ENCODE measurements at regions not wholly inside any gene's neighbourhood (a gene's known extent, or its start where the extent isn't known, plus 50 kb on each side); places are given as distances from the start of the nearest gene placed in this dataset.

DNA sequence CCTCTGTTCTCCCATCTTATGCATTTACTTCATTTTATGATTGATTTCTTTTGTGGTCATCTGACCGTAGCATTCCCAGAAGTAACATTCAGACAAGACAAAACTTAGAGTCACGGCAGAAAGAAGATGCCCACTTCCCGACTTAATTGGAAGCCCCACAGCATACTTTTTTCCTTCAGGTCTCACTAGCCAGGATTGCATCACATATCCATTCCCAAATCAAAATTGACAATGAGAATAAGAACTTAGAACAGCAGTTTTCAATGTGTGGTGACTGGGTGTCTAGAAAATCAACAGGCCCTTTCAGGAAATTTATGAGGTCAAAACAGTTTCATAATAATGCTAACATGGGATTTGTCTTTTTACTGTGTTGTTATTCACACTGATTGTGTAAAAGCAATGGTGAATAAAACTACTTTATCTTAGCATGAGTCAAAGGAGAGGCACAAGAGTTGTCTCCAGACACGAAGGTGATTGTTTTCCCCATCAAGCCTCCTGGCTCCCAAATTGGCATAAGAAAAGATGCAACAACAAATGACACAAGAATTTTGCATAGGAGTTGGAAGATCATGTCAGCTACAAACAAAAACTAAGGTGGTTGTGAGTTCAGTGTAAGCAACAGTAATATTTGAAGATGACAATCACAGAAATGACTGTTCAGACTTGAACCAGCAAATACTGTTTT lies 493.9 kb downstream of the HTR7 start:
- TF ChIP-seq MYNN (CRISPR knock-in tag; IDR thresholded peaks at IDR 0.05; ENCODE audit: low read depth) = no peak
- TF ChIP-seq, protein P1, sequence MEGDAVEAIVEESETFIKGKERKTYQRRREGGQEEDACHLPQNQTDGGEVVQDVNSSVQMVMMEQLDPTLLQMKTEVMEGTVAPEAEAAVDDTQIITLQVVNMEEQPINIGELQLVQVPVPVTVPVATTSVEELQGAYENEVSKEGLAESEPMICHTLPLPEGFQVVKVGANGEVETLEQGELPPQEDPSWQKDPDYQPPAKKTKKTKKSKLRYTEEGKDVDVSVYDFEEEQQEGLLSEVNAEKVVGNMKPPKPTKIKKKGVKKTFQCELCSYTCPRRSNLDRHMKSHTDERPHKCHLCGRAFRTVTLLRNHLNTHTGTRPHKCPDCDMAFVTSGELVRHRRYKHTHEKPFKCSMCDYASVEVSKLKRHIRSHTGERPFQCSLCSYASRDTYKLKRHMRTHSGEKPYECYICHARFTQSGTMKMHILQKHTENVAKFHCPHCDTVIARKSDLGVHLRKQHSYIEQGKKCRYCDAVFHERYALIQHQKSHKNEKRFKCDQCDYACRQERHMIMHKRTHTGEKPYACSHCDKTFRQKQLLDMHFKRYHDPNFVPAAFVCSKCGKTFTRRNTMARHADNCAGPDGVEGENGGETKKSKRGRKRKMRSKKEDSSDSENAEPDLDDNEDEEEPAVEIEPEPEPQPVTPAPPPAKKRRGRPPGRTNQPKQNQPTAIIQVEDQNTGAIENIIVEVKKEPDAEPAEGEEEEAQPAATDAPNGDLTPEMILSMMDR (CRISPR knock-in tag; IDR thresholded peaks at IDR 0.05) = no peak
- TF ChIP-seq, protein P2, sequence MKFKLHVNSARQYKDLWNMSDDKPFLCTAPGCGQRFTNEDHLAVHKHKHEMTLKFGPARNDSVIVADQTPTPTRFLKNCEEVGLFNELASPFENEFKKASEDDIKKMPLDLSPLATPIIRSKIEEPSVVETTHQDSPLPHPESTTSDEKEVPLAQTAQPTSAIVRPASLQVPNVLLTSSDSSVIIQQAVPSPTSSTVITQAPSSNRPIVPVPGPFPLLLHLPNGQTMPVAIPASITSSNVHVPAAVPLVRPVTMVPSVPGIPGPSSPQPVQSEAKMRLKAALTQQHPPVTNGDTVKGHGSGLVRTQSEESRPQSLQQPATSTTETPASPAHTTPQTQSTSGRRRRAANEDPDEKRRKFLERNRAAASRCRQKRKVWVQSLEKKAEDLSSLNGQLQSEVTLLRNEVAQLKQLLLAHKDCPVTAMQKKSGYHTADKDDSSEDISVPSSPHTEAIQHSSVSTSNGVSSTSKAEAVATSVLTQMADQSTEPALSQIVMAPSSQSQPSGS (CRISPR knock-in tag; IDR thresholded peaks at IDR 0.05) = no peak
- TF ChIP-seq ZNF891 (CRISPR knock-in tag; IDR thresholded peaks at IDR 0.05) = no peak
- no peak for TF ChIP-seq ZNF563 (CRISPR knock-in tag; IDR thresholded peaks at IDR 0.05)
- TF ChIP-seq HNF4A (CRISPR knock-in tag; IDR thresholded peaks at IDR 0.05) = no peak
- TF ChIP-seq, protein P3, sequence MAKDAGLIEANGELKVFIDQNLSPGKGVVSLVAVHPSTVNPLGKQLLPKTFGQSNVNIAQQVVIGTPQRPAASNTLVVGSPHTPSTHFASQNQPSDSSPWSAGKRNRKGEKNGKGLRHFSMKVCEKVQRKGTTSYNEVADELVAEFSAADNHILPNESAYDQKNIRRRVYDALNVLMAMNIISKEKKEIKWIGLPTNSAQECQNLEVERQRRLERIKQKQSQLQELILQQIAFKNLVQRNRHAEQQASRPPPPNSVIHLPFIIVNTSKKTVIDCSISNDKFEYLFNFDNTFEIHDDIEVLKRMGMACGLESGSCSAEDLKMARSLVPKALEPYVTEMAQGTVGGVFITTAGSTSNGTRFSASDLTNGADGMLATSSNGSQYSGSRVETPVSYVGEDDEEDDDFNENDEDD (CRISPR knock-in tag; IDR thresholded peaks at IDR 0.05; ENCODE audit: borderline replicate concordance) = no peak
- no peak for TF ChIP-seq KDM5A (IDR thresholded peaks at IDR 0.05; ENCODE audit: borderline replicate concordance, low read length)
- TF ChIP-seq, protein P4, sequence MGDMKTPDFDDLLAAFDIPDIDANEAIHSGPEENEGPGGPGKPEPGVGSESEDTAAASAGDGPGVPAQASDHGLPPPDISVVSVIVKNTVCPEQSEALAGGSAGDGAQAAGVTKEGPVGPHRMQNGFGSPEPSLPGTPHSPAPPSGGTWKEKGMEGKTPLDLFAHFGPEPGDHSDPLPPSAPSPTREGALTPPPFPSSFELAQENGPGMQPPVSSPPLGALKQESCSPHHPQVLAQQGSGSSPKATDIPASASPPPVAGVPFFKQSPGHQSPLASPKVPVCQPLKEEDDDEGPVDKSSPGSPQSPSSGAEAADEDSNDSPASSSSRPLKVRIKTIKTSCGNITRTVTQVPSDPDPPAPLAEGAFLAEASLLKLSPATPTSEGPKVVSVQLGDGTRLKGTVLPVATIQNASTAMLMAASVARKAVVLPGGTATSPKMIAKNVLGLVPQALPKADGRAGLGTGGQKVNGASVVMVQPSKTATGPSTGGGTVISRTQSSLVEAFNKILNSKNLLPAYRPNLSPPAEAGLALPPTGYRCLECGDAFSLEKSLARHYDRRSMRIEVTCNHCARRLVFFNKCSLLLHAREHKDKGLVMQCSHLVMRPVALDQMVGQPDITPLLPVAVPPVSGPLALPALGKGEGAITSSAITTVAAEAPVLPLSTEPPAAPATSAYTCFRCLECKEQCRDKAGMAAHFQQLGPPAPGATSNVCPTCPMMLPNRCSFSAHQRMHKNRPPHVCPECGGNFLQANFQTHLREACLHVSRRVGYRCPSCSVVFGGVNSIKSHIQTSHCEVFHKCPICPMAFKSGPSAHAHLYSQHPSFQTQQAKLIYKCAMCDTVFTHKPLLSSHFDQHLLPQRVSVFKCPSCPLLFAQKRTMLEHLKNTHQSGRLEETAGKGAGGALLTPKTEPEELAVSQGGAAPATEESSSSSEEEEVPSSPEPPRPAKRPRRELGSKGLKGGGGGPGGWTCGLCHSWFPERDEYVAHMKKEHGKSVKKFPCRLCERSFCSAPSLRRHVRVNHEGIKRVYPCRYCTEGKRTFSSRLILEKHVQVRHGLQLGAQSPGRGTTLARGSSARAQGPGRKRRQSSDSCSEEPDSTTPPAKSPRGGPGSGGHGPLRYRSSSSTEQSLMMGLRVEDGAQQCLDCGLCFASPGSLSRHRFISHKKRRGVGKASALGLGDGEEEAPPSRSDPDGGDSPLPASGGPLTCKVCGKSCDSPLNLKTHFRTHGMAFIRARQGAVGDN (CRISPR knock-in tag; IDR thresholded peaks at IDR 0.05) = no peak
- TF ChIP-seq, protein P5, sequence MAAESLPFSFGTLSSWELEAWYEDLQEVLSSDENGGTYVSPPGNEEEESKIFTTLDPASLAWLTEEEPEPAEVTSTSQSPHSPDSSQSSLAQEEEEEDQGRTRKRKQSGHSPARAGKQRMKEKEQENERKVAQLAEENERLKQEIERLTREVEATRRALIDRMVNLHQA (CRISPR knock-in tag; IDR thresholded peaks at IDR 0.05) = no peak
- TF ChIP-seq, protein P6, sequence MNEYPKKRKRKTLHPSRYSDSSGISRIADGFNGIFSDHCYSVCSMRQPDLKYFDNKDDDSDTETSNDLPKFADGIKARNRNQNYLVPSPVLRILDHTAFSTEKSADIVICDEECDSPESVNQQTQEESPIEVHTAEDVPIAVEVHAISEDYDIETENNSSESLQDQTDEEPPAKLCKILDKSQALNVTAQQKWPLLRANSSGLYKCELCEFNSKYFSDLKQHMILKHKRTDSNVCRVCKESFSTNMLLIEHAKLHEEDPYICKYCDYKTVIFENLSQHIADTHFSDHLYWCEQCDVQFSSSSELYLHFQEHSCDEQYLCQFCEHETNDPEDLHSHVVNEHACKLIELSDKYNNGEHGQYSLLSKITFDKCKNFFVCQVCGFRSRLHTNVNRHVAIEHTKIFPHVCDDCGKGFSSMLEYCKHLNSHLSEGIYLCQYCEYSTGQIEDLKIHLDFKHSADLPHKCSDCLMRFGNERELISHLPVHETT (CRISPR knock-in tag; conservative IDR thresholded peaks at IDR 0.05) = no peak
- no peak for TF ChIP-seq RNF2 (conservative IDR thresholded peaks at IDR 0.05; ENCODE audit: low read depth)
- no peak for TF ChIP-seq DPF2 (CRISPR knock-in tag; IDR thresholded peaks at IDR 0.05; ENCODE audit: borderline replicate concordance, low read depth)

Data from HepG2 (cell line).